GM11168 (cell line): ENCODE measurements at regions not wholly inside any gene's neighbourhood (a gene's known extent, or its start where the extent isn't known, plus 50 kb on each side); places are given as distances from the start of the nearest gene placed in this dataset.

Experiments used
- in situ Hi-C: fragments of 300-500 bp; cut with MboI; formaldehyde crosslinking; loops from one replicate; pipeline ENCODE4 v1.12.0; 2022; ENCODE audit warnings: low sequenced_read_pairs; ENCODE audit not compliant: unreplicated experiment

GRCh38 chr21:27206368-27206982 lies 239.6 kb upstream of the ADAMTS5 start:
- in situ Hi-C loops = no loop called here

DNA sequence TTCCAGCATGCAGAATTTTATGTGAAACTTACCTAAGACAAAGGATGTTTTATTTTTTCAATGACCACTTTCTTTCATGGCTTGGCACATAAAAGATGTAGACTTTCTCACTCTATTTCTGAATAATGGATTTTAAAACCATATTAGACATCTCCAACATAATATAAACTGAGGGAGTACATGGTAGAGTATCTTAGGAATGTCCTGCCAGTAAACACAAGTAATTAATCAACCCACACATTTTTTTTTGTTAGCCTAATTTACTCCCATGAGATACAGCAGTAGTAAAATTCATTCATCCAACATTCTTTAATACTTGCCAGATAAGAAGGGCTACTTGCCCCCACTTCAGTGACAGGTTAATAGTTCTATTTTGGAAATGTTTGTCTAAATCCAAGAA lies 235.4 kb upstream of the ADAMTS5 start:
- in situ Hi-C loops = no loop called here

GRCh38 chr21:27201197-27201596 lies 234.3 kb upstream of the ADAMTS5 start:
- in situ Hi-C loops = no loop called here

DNA sequence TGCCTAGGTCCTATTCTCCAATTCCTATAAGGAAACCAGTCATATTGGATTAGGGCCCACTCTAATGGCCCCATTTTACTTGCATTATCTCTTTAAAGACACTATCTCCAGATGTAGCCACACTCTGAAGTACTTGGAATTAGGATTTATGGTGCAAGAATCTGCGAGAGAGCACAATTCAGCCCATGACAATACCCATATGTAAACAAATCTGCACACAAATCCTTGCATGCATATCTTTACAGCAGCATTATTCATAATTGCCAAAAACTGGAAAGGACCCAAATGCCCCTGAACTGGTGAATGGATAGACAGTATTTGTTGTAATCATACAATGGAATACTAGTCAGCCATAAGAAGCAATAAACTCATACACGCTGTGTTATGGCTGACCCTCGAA lies 229.8 kb upstream of the ADAMTS5 start:
- in situ Hi-C loops = no loop called here

GRCh38 chr21:27192281-27192949 lies 225.5 kb upstream of the ADAMTS5 start:
- in situ Hi-C loops = no loop called here

DNA sequence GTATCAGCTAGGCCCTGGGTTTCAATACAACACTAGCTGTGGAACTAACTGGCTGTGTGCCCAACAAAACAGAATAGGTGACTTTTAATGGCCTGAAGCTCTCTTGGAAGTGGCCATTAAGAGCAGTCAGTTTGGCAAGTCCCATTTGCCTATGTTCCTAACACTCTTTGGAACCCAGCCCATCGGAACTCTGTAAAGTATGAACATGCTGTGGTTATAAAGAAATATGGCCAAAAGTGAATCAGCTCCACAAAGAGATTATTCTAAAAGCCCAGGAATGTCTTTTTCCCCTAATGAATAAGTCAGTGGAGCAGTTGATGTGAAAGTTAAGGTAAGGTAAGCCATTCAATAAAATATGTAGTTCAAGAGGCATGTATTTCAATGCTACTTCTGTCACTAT lies 223.7 kb upstream of the ADAMTS5 start:
- in situ Hi-C loops = no loop called here

DNA sequence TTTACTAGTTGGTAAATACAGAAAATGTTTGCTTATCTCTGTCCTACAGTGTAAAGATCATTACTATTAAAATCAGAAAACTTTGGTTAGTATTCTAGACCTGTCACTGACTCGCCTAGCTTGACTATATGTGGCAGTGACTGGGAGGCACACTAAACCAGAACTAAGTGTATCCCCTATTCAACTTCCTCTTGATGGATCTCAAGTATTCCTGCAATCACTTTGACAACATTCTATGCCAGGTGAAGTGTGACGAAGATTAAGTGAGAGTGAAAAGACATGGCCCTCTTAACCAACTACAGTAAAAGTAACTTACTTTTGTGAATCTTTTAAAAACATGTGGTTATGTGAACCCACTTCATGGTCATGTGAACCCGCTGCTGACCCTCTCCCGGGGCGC lies 223.0 kb upstream of the ADAMTS5 start:
- in situ Hi-C loops = no loop called here

DNA sequence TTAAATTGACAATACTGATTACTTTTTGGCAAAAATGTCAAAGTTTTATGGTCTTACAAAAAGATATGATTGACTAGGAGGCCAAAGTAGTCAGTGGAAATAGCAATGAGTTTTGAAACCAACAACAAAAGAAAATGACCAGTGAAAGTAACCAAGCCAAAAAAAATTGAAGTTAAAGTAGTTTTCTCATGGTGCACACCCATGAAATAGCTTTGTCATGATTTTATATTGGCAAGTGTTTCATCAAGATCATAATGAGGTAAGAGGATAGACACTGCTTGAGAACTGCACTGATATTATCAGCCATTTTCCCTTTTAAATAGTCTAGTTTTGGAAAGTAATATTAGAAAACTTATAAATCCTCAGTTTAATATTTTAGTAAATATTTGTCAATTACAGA lies 206.2 kb upstream of the ADAMTS5 start:
- in situ Hi-C loops = no loop called here

GRCh38 chr21:27171707-27172106 lies 204.8 kb upstream of the ADAMTS5 start:
- in situ Hi-C loops = no loop called here

- in situ Hi-C loops = no loop called here
These were observed 201.2 kb upstream of the ADAMTS5 start for GRCh38 chr21:27168084-27168483.

- in situ Hi-C loops = no loop called here
These were observed 197.6 kb upstream of the ADAMTS5 start for GRCh38 chr21:27164208-27165177.

- in situ Hi-C loops = no loop called here
These were observed 192.1 kb upstream of the ADAMTS5 start for GRCh38 chr21:27158967-27159366.

GRCh38 chr21:27157097-27157496 lies 190.2 kb upstream of the ADAMTS5 start:
- in situ Hi-C loops = no loop called here

- in situ Hi-C loops = no loop called here
These were observed 189.8 kb upstream of the ADAMTS5 start for GRCh38 chr21:27156666-27157065.

GRCh38 chr21:27155130-27155500 lies 188.2 kb upstream of the ADAMTS5 start:
- in situ Hi-C loops = no loop called here

- in situ Hi-C loops = no loop called here
These were observed 187.7 kb upstream of the ADAMTS5 start for GRCh38 chr21:27154451-27155129.

DNA sequence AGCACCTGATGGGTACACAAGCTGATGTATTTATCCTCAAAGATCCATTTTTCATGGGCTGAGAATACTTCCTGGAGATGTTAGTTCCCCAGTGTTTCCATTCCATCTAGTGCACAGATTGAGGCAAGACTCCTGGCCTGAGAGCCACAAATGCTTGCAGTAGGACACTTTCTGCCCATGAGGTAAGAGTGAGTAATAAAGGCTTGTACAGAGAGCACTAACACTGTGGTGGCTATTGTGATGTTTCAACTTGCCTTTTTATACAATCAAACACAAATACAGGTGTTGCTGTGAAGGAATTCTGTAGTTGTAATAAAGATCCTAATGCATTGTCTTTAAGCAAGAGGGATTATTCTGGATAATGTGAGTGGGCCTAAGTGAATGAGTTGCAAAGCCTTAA lies 186.1 kb upstream of the ADAMTS5 start:
- in situ Hi-C loops = no loop called here

- in situ Hi-C loops = no loop called here
These were observed 182.1 kb upstream of the ADAMTS5 start for GRCh38 chr21:27149034-27149433.

GRCh38 chr21:27146268-27146667 lies 179.4 kb upstream of the ADAMTS5 start:
- in situ Hi-C loops = no loop called here

DNA sequence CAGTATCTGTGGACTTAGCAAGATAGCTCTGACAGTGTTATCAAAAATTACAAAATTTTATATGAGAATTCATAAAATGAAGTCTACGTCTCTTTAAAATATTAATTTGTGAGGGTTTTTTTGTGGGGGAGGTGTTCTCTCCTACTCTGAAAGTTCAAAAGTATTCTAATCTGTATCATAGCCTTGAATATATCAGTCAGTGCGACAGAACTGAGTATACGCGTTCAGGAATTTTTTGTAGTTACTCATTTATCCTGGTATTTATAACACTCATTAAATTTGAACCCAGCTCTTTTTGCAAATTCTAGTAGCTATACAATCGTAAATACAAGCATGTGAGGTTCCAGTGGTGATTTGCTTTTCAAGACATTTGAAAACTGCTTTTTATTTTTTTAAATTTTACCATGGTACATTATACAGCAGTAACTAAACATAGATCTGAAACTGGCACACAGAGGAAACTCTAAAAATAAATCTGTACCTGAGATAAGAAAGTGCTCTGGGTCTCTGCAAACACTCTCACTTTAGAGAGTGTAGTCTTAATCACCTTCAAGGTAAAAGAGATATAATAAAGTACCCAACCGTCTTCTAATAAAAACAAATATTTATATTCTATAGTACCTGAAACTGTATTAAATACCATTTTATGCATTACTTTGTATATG lies 178.4 kb upstream of the ADAMTS5 start:
- in situ Hi-C loops = no loop called here
